ENCODE measurements at regions not wholly inside any gene's neighbourhood (a gene's known extent, or its start where the extent isn't known, plus 50 kb on each side); places are given as distances from the start of the nearest gene placed in this dataset.

GRCh38 chrX:39757971-39758370 lies 339.8 kb downstream of the BCOR start:
- Histone ChIP-seq H3K9ac (ENCODE audit: low read depth in 1 of 2, low read length in 2 of 2) (no peak overlapping the region), H3K4me1 (ENCODE audit: control insufficient read depth in 4 of 4, insufficient read depth in 4 of 4, low read length in 3 of 4) (peaks cover 4 to 20% (median 9%) of the 10 kb centered on the region in 4 donors), H3K4me3 (ENCODE audit: low read depth in 1 of 3, low read length in 3 of 3) (no peak overlapping the region), H3K9me3 (ENCODE audit: control insufficient read depth in 4 of 4, low read length in 3 of 4) (no peaks in the 10 kb centered on the region), H3K27me3 (ENCODE audit: control insufficient read depth in 4 of 4, insufficient read depth in 4 of 4, low read length in 3 of 4) (no peaks in the 10 kb centered on the region), H3K36me3 (ENCODE audit: control insufficient read depth in 4 of 4, insufficient read depth in 3 of 4, low read depth in 1 of 4, low read length in 3 of 4) (no peaks in the 10 kb centered on the region), H3K27ac (ENCODE audit: low read depth in 1 of 2, low read length in 2 of 2) (no peak overlapping the region)
- no peak for DNase-seq (ENCODE audit: low spot score)
- 85% methylated on average over 6 of the region's 6 CpGs for whole genome bisulfite sequencing
- no peak for TF ChIP-seq ZBTB33 (IDR thresholded peaks at IDR 0.05)
- TF ChIP-seq NR2F2 (IDR thresholded peaks at IDR 0.05): no peak
- TF ChIP-seq CTCF (IDR thresholded peaks at IDR 0.05; ENCODE audit: low read depth, low read length, missing input control): no peak
- no peak for TF ChIP-seq ATF3 (IDR thresholded peaks at IDR 0.05)
- no peak for TF ChIP-seq RXRA (IDR thresholded peaks at IDR 0.05)
- no peak for TF ChIP-seq JUND (IDR thresholded peaks at IDR 0.05)
- TF ChIP-seq YY1 (IDR thresholded peaks at IDR 0.05): no peak
- TF ChIP-seq RAD21 (IDR thresholded peaks at IDR 0.05): no peak
- no peak for TF ChIP-seq EGR1 (IDR thresholded peaks at IDR 0.05; ENCODE audit: low read depth in 2 of 2)
- TF ChIP-seq HNF4G (IDR thresholded peaks at IDR 0.05): no peak
- TF ChIP-seq FOXA1 (IDR thresholded peaks at IDR 0.05): no peak
- no peak for TF ChIP-seq FOXA2 (IDR thresholded peaks at IDR 0.05)
- no peak for TF ChIP-seq SP1 (IDR thresholded peaks at IDR 0.05)
- no peak for TF ChIP-seq TAF1 (conservative IDR thresholded peaks at IDR 0.05)
- no peak for TF ChIP-seq REST (IDR thresholded peaks at IDR 0.05)

GRCh38 chrX:39758791-39759525 lies 338.8 kb downstream of the BCOR start:
- Histone ChIP-seq H3K4me1 (ENCODE audit: control insufficient read depth in 4 of 4, insufficient read depth in 4 of 4, low read length in 3 of 4) (peaks cover 4 to 20% (median 9%) of the 10 kb centered on the region in 4 donors), H3K36me3 (ENCODE audit: control insufficient read depth in 4 of 4, insufficient read depth in 3 of 4, low read depth in 1 of 4, low read length in 3 of 4) (no peaks in the 10 kb centered on the region), H3K9ac (ENCODE audit: low read depth in 1 of 2, low read length in 2 of 2) (no peak overlapping the region), H3K9me3 (ENCODE audit: control insufficient read depth in 4 of 4, low read length in 3 of 4) (no peaks in the 10 kb centered on the region), H3K4me3 (ENCODE audit: low read depth in 1 of 3, low read length in 3 of 3) (no peak overlapping the region), H3K27me3 (ENCODE audit: control insufficient read depth in 4 of 4, insufficient read depth in 4 of 4, low read length in 3 of 4) (no peaks in the 10 kb centered on the region), H3K27ac (ENCODE audit: low read depth in 1 of 2, low read length in 2 of 2) (peak overlapping the region; percentile 17 to 45)
- DNase-seq (ENCODE audit: low spot score): no peak
- 66% methylated on average over 17 of the region's 17 CpGs for WGBS
- no peak for TF ChIP-seq CTCF (IDR thresholded peaks at IDR 0.05; ENCODE audit: low read depth, low read length, missing input control)
- peak in 1 of 2 donors; percentile 30 for TF ChIP-seq RAD21 (IDR thresholded peaks at IDR 0.05)
- TF ChIP-seq ZBTB33 (IDR thresholded peaks at IDR 0.05): no peak
- no peak for TF ChIP-seq NR2F2 (IDR thresholded peaks at IDR 0.05)
- TF ChIP-seq SP1 (IDR thresholded peaks at IDR 0.05): peak; percentile 37
- no peak for TF ChIP-seq REST (IDR thresholded peaks at IDR 0.05)
- TF ChIP-seq TAF1 (conservative IDR thresholded peaks at IDR 0.05): no peak
